ENCODE measurements at regions not wholly inside any gene's neighbourhood (a gene's known extent, or its start where the extent isn't known, plus 50 kb on each side); places are given as distances from the start of the nearest gene placed in this dataset.

DNA sequence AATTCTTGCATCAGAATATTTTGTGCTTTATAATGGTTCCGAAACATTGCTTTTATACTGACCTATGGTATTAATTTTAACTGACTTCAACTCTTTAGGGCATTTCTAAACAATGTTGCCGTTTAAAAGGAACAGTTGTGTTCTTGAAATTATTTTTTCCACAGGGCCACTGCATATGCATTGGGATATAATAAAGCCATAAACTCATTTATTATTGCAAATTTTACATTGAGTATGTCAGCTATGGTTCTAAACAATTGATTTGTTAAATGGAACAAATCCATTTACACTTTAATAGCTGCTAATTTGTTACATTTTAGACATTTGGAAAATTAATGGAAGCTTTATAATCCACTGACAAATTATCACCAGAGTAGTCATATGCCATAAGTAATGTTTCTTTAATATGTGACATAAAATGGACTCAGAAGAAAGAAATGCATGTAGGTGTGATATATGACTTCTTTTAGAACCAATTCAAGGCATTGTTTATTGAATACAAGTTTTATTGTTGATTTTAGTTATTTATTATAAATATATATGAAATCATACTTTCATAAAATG, 553.3 kb downstream of the TLL1 start:
- Histone ChIP-seq H3K36me3 (ENCODE audit: control insufficient read depth in 1 of 2, insufficient read depth in 2 of 2, low read depth in 1 of 2, low read length in 2 of 2) (no peaks in the 10 kb centered on the region), H3K27ac (ENCODE audit: low read length, poor library complexity, severe bottlenecking) (no peak overlapping the region), H3K18ac (ENCODE audit: low read depth in 1 of 2, low read length in 2 of 2) (no peak overlapping the region), H3K4ac (ENCODE audit: low read depth in 1 of 2, low read length in 2 of 2) (no peak overlapping the region), H3K23ac (ENCODE audit: low read length in 2 of 2) (no peak overlapping the region), H2BK12ac (ENCODE audit: low read length in 2 of 2) (no peak overlapping the region), H2BK5ac (ENCODE audit: low read depth, low read length, poor library complexity, severe bottlenecking) (no peak overlapping the region), H2BK120ac (ENCODE audit: low read depth, low read length) (no peak overlapping the region), H3K9ac (ENCODE audit: low read length) (no peak overlapping the region), H3K9me3 (ENCODE audit: control insufficient read depth, low read length) (no peaks in the 10 kb centered on the region), H3K27me3 (ENCODE audit: control insufficient read depth in 1 of 2, insufficient read depth in 1 of 2, low read length in 2 of 2) (no peaks in the 10 kb centered on the region), H4K8ac (ENCODE audit: low read length) (no peak overlapping the region), H3K4me2 (ENCODE audit: low read length, poor library complexity, severe bottlenecking) (no peak overlapping the region), H4K91ac (ENCODE audit: low read length) (no peak overlapping the region), H3K4me1 (ENCODE audit: control insufficient read depth, insufficient read depth, low read depth, low read length) (peaks cover 5% of the 10 kb centered on the region), H2AFZ (ENCODE audit: low read depth, low read length) (no peak overlapping the region), H3K4me3 (ENCODE audit: insufficient read depth in 1 of 2, low read depth in 1 of 2, low read length in 2 of 2) (no peak overlapping the region), H2AK5ac (ENCODE audit: low read length, severe bottlenecking) (no peak overlapping the region), H3K79me1 (replicated peaks; ENCODE audit: low read length, poor library complexity, severe bottlenecking) (no peaks in the 10 kb centered on the region), H2BK15ac (ENCODE audit: low read depth, poor library complexity, severe bottlenecking) (no peak overlapping the region), H3K14ac (ENCODE audit: low read length in 2 of 2) (no peak overlapping the region)
- no CpG with 5 or more reads among the region's 2 CpGs for WGBS
- DNase-seq = no peak

GRCh38 chr4:166432125-166432524, 559.1 kb downstream of the TLL1 start:
- no peaks in the 10 kb centered on the region for H3K4me1 ChIP-seq (ENCODE audit: control insufficient read depth, insufficient read depth, low read depth, low read length)
- no peak overlapping the region for H2BK15ac ChIP-seq (ENCODE audit: low read depth, poor library complexity, severe bottlenecking)
- no peak overlapping the region for H3K4me3 ChIP-seq (ENCODE audit: insufficient read depth in 1 of 2, low read depth in 1 of 2, low read length in 2 of 2)
- no peaks in the 10 kb centered on the region for H3K79me1 ChIP-seq (replicated peaks; ENCODE audit: low read length, poor library complexity, severe bottlenecking)
- H2BK120ac ChIP-seq (ENCODE audit: low read depth, low read length) = no peak overlapping the region
- no peak overlapping the region for H3K27ac ChIP-seq (ENCODE audit: low read length, poor library complexity, severe bottlenecking)
- no peaks in the 10 kb centered on the region for H3K27me3 ChIP-seq (ENCODE audit: control insufficient read depth in 1 of 2, insufficient read depth in 1 of 2, low read length in 2 of 2)
- no peak overlapping the region for H2AK5ac ChIP-seq (ENCODE audit: low read length, severe bottlenecking)
- no peak overlapping the region for H3K4me2 ChIP-seq (ENCODE audit: low read length, poor library complexity, severe bottlenecking)
- no peak overlapping the region for H4K91ac ChIP-seq (ENCODE audit: low read length)
- H3K23ac ChIP-seq (ENCODE audit: low read length in 2 of 2) = no peak overlapping the region
- H3K4ac ChIP-seq (ENCODE audit: low read depth in 1 of 2, low read length in 2 of 2) = no peak overlapping the region
- no peak overlapping the region for H4K8ac ChIP-seq (ENCODE audit: low read length)
- no peak overlapping the region for H2AFZ ChIP-seq (ENCODE audit: low read depth, low read length)
- DNase-seq = no peak
- no peaks in the 10 kb centered on the region for H3K36me3 ChIP-seq (ENCODE audit: control insufficient read depth in 1 of 2, insufficient read depth in 2 of 2, low read depth in 1 of 2, low read length in 2 of 2)
- no peak overlapping the region for H3K9ac ChIP-seq (ENCODE audit: low read length)
- no peak overlapping the region for H3K18ac ChIP-seq (ENCODE audit: low read depth in 1 of 2, low read length in 2 of 2)
- H2BK5ac ChIP-seq (ENCODE audit: low read depth, low read length, poor library complexity, severe bottlenecking) = no peak overlapping the region
- H3K9me3 ChIP-seq (ENCODE audit: control insufficient read depth, low read length) = no peaks in the 10 kb centered on the region
- no peak overlapping the region for H2BK12ac ChIP-seq (ENCODE audit: low read length in 2 of 2)
- no peak overlapping the region for H3K14ac ChIP-seq (ENCODE audit: low read length in 2 of 2)

GRCh38 chr4:166432842-166433241, 559.8 kb downstream of the TLL1 start:
- Histone ChIP-seq H3K27me3 (ENCODE audit: control insufficient read depth in 1 of 2, insufficient read depth in 1 of 2, low read length in 2 of 2) (no peaks in the 10 kb centered on the region), H3K18ac (ENCODE audit: low read depth in 1 of 2, low read length in 2 of 2) (no peak overlapping the region), H3K23ac (ENCODE audit: low read length in 2 of 2) (no peak overlapping the region), H3K4ac (ENCODE audit: low read depth in 1 of 2, low read length in 2 of 2) (no peak overlapping the region), H2BK5ac (ENCODE audit: low read depth, low read length, poor library complexity, severe bottlenecking) (no peak overlapping the region), H2AFZ (ENCODE audit: low read depth, low read length) (no peak overlapping the region), H3K79me1 (replicated peaks; ENCODE audit: low read length, poor library complexity, severe bottlenecking) (no peaks in the 10 kb centered on the region), H4K8ac (ENCODE audit: low read length) (no peak overlapping the region), H3K4me1 (ENCODE audit: control insufficient read depth, insufficient read depth, low read depth, low read length) (no peaks in the 10 kb centered on the region), H3K36me3 (ENCODE audit: control insufficient read depth in 1 of 2, insufficient read depth in 2 of 2, low read depth in 1 of 2, low read length in 2 of 2) (no peaks in the 10 kb centered on the region), H3K4me2 (ENCODE audit: low read length, poor library complexity, severe bottlenecking) (no peak overlapping the region), H3K9me3 (ENCODE audit: control insufficient read depth, low read length) (no peaks in the 10 kb centered on the region), H2BK12ac (ENCODE audit: low read length in 2 of 2) (no peak overlapping the region), H3K27ac (ENCODE audit: low read length, poor library complexity, severe bottlenecking) (no peak overlapping the region), H3K9ac (ENCODE audit: low read length) (no peak overlapping the region), H2BK120ac (ENCODE audit: low read depth, low read length) (no peak overlapping the region), H2AK5ac (ENCODE audit: low read length, severe bottlenecking) (no peak overlapping the region), H3K4me3 (ENCODE audit: insufficient read depth in 1 of 2, low read depth in 1 of 2, low read length in 2 of 2) (no peak overlapping the region), H3K14ac (ENCODE audit: low read length in 2 of 2) (no peak overlapping the region), H2BK15ac (ENCODE audit: low read depth, poor library complexity, severe bottlenecking) (no peak overlapping the region), H4K91ac (ENCODE audit: low read length) (no peak overlapping the region)
- no peak for DNase-seq

DNA sequence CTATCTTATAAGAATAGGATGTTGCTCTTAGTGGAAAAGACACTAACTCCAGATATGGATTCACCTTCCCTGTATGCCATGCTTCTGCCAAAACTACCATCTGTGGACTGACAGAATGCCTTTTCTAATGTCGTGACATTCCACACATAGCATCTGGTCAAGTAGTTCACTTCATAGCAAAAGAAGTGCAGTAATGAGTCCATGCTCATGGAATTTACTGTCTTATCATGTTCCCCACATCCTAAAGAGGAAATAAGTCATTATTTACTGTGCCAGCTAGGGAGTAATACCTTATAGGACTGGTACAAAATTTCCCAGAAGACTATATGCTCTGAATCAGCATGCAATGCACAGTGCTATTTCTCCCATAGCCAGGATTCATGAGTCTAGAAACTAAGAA, 562.4 kb downstream of the TLL1 start:
- H2BK120ac ChIP-seq (ENCODE audit: low read depth, low read length) = no peak overlapping the region
- no peaks in the 10 kb centered on the region for H3K79me1 ChIP-seq (replicated peaks; ENCODE audit: low read length, poor library complexity, severe bottlenecking)
- H2AK5ac ChIP-seq (ENCODE audit: low read length, severe bottlenecking) = no peak overlapping the region
- H3K9ac ChIP-seq (ENCODE audit: low read length) = no peak overlapping the region
- no peak overlapping the region for H3K23ac ChIP-seq (ENCODE audit: low read length in 2 of 2)
- no peak overlapping the region for H3K18ac ChIP-seq (ENCODE audit: low read depth in 1 of 2, low read length in 2 of 2)
- no peak overlapping the region for H3K14ac ChIP-seq (ENCODE audit: low read length in 2 of 2)
- H2AFZ ChIP-seq (ENCODE audit: low read depth, low read length) = no peak overlapping the region
- H3K9me3 ChIP-seq (ENCODE audit: control insufficient read depth, low read length) = no peaks in the 10 kb centered on the region
- H4K8ac ChIP-seq (ENCODE audit: low read length) = no peak overlapping the region
- peak overlapping the region; percentile 79 for H3K27ac ChIP-seq (ENCODE audit: low read length, poor library complexity, severe bottlenecking)
- no peak overlapping the region for H3K4me2 ChIP-seq (ENCODE audit: low read length, poor library complexity, severe bottlenecking)
- 0% methylated on average over 1 of the region's 1 CpG for WGBS
- peak; percentile 45 for DNase-seq
- H3K27me3 ChIP-seq (ENCODE audit: control insufficient read depth in 1 of 2, insufficient read depth in 1 of 2, low read length in 2 of 2) = no peaks in the 10 kb centered on the region
- H2BK12ac ChIP-seq (ENCODE audit: low read length in 2 of 2) = no peak overlapping the region
- no peaks in the 10 kb centered on the region for H3K4me1 ChIP-seq (ENCODE audit: control insufficient read depth, insufficient read depth, low read depth, low read length)
- H3K4me3 ChIP-seq (ENCODE audit: insufficient read depth in 1 of 2, low read depth in 1 of 2, low read length in 2 of 2) = no peak overlapping the region
- no peak overlapping the region for H4K91ac ChIP-seq (ENCODE audit: low read length)
- H2BK5ac ChIP-seq (ENCODE audit: low read depth, low read length, poor library complexity, severe bottlenecking) = no peak overlapping the region
- no peak overlapping the region for H3K4ac ChIP-seq (ENCODE audit: low read depth in 1 of 2, low read length in 2 of 2)
- H3K36me3 ChIP-seq (ENCODE audit: control insufficient read depth in 1 of 2, insufficient read depth in 2 of 2, low read depth in 1 of 2, low read length in 2 of 2) = no peaks in the 10 kb centered on the region
- H2BK15ac ChIP-seq (ENCODE audit: low read depth, poor library complexity, severe bottlenecking) = no peak overlapping the region
